GM19395 (cell line): ENCODE measurements at regions not wholly inside any gene's neighbourhood (a gene's known extent, or its start where the extent isn't known, plus 50 kb on each side); places are given as distances from the start of the nearest gene placed in this dataset.
"Not testable (repeated sequence)": the region's sequence is repeated elsewhere in the genome, so short reads cannot be mapped to it uniquely, and the experiment has no call there.

Source experiments
- ATAC-seq: cut with Tn5 transposase; IDR thresholded peaks from one replicate; pipeline ENCODE4 v1.9.1; 2021; ENCODE audit warnings: mild to moderate bottlenecking, moderate library complexity; ENCODE audit not compliant: unreplicated experiment

DNA sequence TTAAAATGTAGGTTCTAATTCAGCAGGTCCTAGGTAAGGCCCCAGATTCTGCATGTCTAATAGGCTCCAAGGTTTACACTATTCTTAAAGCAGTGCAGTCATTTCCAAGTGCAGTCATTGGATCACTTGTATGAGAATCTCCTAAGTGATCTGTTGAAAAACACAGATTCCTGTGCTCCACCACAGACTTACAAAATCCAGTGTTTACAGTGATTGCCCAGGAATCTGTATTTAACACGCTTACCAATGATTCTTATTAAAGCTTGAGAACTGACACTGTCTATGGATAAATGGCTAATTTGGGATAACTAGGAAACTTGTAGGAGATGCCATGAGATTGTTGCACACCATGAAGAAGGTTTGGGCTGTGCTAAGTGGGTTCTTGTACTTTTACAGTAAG is 104.6 kb upstream of the PLEKHG1 start:
- ATAC-seq, result no peak

- no peak for ATAC-seq
Observed at GRCh38 chr6:150496629-150497028, 103.1 kb upstream of the PLEKHG1 start.

DNA sequence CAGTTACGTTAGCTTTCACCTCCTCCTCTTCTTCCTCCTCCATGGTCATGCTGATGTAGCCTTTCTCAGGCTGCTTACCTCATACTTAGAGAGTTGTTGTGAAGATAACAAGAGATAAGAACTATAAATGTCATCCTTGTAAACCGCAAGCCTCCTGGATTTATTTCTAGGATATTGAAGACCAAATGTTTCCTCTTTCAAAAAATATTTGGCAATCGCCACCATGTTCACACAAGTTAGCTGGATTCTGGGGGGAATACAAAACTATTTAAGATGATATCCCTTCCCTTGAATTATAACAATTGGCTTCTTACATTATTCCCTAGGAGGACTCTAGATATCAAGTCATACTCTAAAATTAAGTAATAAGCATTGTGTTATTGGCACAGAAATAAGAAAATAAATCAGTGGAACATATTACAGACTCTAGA is 99.8 kb upstream of the PLEKHG1 start:
- no peak for ATAC-seq

GRCh38 chr6:150500568-150500967 is 99.1 kb upstream of the PLEKHG1 start:
- ATAC-seq, result not testable (repeated sequence)

GRCh38 chr6:150503041-150503440 is 96.6 kb upstream of the PLEKHG1 start:
- ATAC-seq, result no peak

DNA sequence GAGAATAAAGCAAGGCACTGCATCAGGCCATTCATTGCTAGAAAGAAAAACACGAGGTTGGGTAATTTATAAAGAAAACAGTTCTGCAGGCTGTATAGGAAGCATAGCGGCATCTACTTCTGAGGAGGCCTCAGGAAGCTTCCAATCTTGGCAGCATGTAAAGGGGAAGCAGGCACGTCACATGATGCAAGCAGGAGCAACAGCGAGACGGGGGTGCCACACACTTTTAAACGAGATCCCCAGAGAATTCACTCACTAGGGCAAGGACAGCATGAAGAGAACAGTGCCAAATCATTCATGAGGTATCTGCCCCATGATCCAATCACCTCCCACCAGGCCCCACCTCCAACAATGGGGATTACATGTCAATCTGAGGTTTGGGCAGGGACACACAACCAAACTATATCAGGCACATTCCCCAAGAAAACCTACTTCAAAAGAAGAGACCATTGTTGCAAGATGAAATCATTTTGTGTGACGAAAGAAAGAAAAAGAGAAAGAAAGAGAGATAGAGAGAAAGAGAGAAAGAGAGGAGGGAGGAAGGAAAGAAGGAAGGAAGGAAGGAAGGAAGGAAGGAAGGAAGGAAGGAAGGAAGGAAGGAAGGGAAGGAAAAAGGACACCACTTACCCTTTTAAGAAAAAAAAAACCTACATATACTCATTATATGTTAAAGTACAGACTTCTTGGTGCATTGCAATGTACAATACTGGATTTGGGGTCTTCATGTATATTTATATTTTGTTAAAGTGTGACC is 95.9 kb upstream of the PLEKHG1 start:
- ATAC-seq, result no peak

- not testable (repeated sequence) for ATAC-seq
Observed at GRCh38 chr6:150507361-150507760, 92.3 kb upstream of the PLEKHG1 start.

- no peak for ATAC-seq
Observed at GRCh38 chr6:150510576-150510975, 89.1 kb upstream of the PLEKHG1 start.

- ATAC-seq, result no peak
Observed at GRCh38 chr6:150511313-150511712, 88.4 kb upstream of the PLEKHG1 start.

DNA sequence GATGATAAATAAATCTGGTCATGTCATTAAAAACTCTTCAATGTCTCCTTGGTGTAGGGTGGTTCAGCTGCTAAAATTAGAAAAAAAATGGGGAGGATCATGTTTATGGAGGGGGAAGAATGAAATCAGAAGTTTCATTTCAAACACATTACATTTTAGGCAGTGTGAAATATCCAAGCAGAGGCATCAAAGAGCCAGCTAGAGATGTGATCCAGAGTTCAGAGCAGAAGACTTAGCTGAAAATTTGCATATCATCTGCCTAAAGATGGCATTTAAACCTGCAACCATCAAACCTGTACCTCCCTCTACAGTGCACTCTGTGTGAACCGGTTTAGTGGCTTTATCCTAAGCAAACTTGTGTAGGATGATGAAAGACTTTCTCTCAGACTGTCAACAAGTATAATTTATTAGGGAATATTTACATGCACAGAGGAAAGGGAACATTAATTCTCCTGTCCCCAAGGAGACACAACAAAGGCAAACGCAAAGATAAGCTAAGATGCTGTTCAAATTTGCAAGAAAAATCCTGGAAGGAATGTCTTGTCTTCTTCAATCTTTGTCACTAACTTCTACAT is 84.8 kb upstream of the PLEKHG1 start:
- no peak for ATAC-seq

GRCh38 chr6:150516199-150516598 is 83.5 kb upstream of the PLEKHG1 start:
- ATAC-seq, result no peak

DNA sequence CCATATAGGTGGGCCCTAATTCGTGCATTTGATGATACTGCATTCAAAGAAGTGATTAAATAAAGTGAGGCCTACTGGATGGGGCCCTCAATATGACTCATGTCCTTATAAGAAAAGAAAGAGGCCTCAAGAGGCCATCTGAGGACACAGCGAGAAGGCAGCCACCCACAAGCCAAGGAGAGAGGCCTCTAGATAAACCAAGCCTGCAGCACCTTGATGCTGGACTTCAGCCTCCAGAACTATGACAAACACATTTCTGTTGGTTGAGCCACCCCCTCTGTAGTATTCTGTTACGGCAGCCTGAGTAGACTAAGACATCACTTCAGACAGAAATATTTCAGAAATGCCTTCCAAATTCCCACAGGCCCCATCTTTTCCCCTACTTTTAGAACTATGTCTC is 82.5 kb upstream of the PLEKHG1 start:
- ATAC-seq, result no peak

- ATAC-seq, result no peak
Observed at GRCh38 chr6:150521482-150521881, 78.2 kb upstream of the PLEKHG1 start.

DNA sequence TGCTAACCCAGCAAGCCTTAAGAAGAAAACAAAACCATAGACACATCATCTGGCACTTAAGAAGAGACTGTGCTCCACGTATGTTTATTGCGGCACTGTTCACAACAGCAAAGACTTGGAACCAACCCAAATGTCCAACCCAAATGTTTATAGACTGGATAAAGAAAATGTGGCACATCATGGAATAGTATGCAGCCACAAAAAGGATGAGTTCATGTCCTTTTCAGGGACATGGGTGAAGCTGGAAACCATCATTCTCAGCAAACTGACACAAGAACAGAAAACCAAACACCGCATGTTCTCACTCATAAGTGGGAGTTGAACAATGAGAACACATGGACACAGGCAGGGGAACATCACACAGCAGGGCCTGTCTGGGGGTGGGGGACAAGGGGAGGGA is 76.5 kb upstream of the PLEKHG1 start:
- not testable (repeated sequence) for ATAC-seq

DNA sequence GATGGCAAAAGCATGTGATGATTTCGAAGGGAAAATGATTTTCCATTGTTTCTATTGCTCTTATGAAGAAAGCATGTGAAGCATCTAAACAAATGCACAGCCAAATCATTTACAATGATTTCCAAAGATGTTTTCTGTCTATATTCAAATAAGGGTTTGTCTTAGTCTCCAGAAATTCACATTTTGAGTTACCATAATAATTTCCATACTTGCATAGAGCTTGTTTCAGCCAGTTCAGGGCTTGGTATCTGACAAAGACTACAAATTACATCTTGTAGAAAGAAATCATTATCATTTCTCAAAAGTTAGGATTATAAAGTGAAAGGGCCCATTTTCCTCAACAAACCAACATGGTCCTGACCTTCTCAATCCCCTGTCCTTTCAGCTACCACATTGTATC is 74.4 kb upstream of the PLEKHG1 start:
- ATAC-seq, result no peak

- ATAC-seq, result no peak
Observed at GRCh38 chr6:150527100-150527499, 72.6 kb upstream of the PLEKHG1 start.

GRCh38 chr6:150528648-150529285 is 70.9 kb upstream of the PLEKHG1 start:
- no peak for ATAC-seq

GRCh38 chr6:150529646-150530045 is 70.0 kb upstream of the PLEKHG1 start:
- ATAC-seq, result no peak

DNA sequence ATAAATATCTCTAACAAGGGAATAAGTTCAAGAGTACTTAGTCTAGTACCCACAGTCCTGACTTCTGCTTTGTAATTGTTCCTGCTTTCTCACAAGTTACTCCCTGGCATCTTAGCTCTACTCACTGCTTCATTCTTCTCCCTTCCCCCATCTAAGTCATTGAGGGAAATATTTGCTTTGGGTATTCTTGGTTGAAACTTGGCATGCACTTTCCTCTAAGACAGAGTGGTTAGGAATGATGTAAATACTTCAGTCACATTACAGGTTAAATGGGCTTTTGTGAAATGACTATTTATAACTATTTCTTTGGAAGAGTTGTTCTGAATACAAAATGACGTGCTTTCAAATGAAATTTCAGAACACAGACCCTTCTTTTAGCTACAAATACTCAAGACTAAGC is 67.7 kb upstream of the PLEKHG1 start:
- no peak for ATAC-seq

- no peak for ATAC-seq
Observed at GRCh38 chr6:150534553-150534952, 65.1 kb upstream of the PLEKHG1 start.

DNA sequence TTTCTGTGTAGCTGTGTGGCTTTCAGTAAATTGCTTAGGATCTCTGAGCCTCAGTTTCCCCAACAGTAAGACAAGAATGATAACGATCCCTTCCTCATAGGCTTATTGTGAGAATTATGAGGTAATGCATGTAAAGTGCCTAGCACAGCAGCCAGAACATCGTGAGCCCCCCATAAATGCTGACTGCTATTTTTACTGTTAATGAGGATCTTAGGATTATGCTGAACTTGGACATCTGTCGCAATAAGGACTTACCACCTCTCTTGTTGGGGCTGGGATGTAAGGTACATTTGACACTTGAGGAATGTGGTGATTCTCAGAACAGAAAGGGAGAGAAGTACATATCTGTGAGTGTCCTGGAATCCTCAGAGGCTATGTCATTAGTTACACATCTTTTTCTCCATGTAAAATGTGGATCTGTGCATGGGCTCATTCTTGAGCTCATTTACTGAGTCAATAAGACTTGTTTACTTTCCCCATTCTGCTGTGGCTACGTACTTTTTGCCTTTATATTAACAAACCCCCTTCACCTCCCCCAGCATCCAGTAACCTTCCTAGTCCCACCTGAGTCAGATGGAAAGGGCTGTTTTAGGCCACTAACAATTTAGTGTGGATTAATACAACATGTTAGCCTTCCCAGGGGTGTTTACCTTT is 64.4 kb upstream of the PLEKHG1 start:
- ATAC-seq, result no peak

DNA sequence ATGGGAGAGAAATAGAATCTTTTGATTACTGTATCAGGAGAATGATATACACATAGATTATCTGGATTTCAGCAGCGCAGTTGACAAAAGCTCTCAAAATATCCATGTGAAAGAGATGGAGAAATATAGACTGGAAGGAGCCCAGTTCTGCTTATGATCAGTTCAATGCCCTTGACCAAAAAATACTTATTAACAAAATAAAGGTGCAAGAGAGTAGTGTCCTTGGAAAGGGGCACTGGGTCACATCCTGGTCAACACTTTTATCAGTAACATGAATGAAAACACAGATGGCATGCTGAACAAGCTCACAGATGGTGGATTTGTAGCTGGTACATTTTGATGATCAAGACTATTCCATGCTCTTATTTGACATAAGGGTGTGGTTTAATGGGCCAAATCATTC is 63.9 kb upstream of the PLEKHG1 start:
- no peak for ATAC-seq
